Osteocyte (in vitro differentiated cells): ENCODE measurements at regions not wholly inside any gene's neighbourhood (a gene's known extent, or its start where the extent isn't known, plus 50 kb on each side); places are given as distances from the start of the nearest gene placed in this dataset.
A peak's percentile ranks its signal among the peaks of the same experiment; 100 is the strongest.

Experiments
- DNase-seq: peaks from one replicate; pipeline ENCODE4 v3.0.0; 2021; ENCODE audit warnings: mixed read lengths; ENCODE audit not compliant: unreplicated experiment; ENCODE audit errors: extremely low spot score
- H3K27ac Mint-ChIP-seq: one replicate; pipeline ENCODE4 v1.8.0; 2021; ENCODE audit warnings: mild to moderate bottlenecking, mixed read lengths; ENCODE audit not compliant: unreplicated experiment
- H3K27me3 Mint-ChIP-seq: one replicate; pipeline ENCODE4 v1.8.0; 2021; ENCODE audit warnings: mixed read lengths; ENCODE audit not compliant: unreplicated experiment
- H3K36me3 Mint-ChIP-seq: one replicate; pipeline ENCODE4 v1.8.0; 2021; ENCODE audit warnings: mixed read lengths; ENCODE audit not compliant: unreplicated experiment
- H3K4me1 Mint-ChIP-seq: one replicate; pipeline ENCODE4 v1.8.0; 2021; ENCODE audit warnings: mixed read lengths; ENCODE audit not compliant: unreplicated experiment
- H3K4me3 Mint-ChIP-seq: one replicate; pipeline ENCODE4 v1.8.0; 2021; ENCODE audit warnings: mild to moderate bottlenecking, moderate library complexity, mixed read lengths; ENCODE audit not compliant: unreplicated experiment
- H3K9me3 Mint-ChIP-seq: one replicate; pipeline ENCODE4 v1.8.0; 2021; ENCODE audit warnings: mixed read lengths; ENCODE audit not compliant: unreplicated experiment
- TF ChIP-seq, protein P1 (sequence below): fragments of 200-600 bp; sonication (generic); IDR thresholded peaks from 2 replicates; pipeline ENCODE4 v1.5.0; 2021; ENCODE audit warnings: antibody characterized with exemption, mild to moderate bottlenecking, moderate library complexity

DNA sequence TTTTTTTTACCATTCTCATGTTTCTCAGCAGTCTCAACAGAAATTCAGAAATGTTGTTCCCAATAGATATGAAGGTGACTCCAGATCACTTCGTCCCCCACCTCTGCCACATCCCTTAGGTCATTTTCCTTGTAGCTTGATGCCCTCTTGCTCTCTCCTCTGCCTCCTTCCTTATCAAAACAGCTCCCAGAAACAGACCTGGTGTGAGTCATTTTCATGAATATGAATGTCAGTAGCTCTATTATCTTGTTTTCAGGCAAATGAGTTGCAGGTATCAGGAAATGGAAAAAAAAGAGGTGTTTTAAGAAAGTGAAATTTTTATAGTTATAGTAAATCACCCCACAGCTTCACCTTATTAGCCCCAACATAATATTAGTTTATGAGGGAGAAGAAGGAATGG is 539.3 kb downstream of the SUCLA2 start:
- Mint-ChIP-seq H3K27ac (no peak overlapping the region), H3K4me1 (no peaks in the 10 kb centered on the region), H3K27me3 (no peaks in the 10 kb centered on the region), H3K9me3 (peaks cover 14% of the 10 kb centered on the region), H3K4me3 (no peak overlapping the region), H3K36me3 (no peaks in the 10 kb centered on the region)
- DNase-seq = no peak
- TF ChIP-seq, protein P1, sequence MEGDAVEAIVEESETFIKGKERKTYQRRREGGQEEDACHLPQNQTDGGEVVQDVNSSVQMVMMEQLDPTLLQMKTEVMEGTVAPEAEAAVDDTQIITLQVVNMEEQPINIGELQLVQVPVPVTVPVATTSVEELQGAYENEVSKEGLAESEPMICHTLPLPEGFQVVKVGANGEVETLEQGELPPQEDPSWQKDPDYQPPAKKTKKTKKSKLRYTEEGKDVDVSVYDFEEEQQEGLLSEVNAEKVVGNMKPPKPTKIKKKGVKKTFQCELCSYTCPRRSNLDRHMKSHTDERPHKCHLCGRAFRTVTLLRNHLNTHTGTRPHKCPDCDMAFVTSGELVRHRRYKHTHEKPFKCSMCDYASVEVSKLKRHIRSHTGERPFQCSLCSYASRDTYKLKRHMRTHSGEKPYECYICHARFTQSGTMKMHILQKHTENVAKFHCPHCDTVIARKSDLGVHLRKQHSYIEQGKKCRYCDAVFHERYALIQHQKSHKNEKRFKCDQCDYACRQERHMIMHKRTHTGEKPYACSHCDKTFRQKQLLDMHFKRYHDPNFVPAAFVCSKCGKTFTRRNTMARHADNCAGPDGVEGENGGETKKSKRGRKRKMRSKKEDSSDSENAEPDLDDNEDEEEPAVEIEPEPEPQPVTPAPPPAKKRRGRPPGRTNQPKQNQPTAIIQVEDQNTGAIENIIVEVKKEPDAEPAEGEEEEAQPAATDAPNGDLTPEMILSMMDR = no peak

DNA sequence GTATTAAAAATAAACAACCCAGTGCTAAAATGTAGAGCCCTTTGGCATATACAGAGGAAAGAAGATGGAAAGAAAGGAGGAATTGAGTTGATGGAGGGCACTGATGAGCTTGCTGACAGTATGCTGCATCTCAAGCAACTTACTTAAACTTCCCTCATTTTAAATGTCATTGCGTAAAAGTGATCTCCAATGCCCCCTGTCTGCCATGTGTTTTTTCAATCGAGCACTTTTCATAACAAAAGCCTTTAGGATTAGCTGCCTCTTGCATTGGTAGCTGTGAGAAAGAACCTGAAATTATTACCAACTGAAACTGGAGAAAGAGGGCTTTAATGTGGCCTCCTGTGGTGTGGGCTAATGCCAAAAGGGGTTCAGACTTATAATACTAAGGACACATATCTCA is 541.6 kb downstream of the SUCLA2 start:
- no peak for DNase-seq
- no peaks in the 10 kb centered on the region for H3K27me3 Mint-ChIP-seq
- H3K36me3 Mint-ChIP-seq = no peaks in the 10 kb centered on the region
- no peak overlapping the region for H3K4me3 Mint-ChIP-seq
- peaks cover 4% of the 10 kb centered on the region for H3K9me3 Mint-ChIP-seq
- no peak overlapping the region for H3K27ac Mint-ChIP-seq
- TF ChIP-seq, protein P1 = peak; percentile 30
- H3K4me1 Mint-ChIP-seq = no peaks in the 10 kb centered on the region

DNA sequence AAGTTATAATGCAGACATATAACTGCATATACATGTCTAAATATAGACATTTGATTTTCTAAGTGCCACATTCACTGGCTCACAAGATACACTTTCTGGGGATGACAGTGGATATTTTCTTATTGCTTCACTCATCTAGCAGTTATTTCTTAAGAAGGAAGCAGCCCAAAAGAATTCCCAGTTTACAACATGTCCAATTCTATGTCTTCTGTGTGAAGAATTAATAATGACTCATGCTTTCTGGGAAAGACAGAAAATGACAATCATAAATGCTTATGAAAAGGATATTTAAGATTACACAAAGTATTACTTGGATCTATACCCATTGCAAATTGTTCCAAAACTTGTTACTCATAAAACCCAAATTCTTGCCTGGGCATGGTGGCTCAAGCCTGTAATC is 543.4 kb downstream of the SUCLA2 start:
- no peak overlapping the region for H3K27ac Mint-ChIP-seq
- TF ChIP-seq, protein P1 = no peak
- no peaks in the 10 kb centered on the region for H3K4me1 Mint-ChIP-seq
- H3K4me3 Mint-ChIP-seq = no peak overlapping the region
- DNase-seq = no peak
- H3K36me3 Mint-ChIP-seq = no peaks in the 10 kb centered on the region
- no peaks in the 10 kb centered on the region for H3K27me3 Mint-ChIP-seq
- no peaks in the 10 kb centered on the region for H3K9me3 Mint-ChIP-seq

DNA sequence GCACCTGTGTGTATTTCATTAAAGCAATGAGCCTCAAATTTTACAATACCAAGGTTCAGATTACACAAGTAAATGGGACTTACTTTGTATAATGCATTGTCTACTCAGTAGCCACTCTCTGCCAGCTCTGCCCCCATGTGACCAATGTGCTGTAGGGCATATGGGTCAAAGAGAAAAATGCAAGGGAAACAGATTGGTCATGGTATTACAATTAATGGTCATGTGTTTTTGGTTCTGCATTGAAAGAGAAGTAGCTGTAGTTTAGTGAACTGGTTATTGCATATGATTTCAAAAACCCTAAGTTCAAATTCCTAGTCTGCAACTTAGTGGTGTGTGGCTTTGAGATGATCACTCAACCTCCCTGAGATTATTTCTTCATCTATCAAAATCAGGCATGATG is 545.4 kb downstream of the SUCLA2 start:
- no peaks in the 10 kb centered on the region for H3K36me3 Mint-ChIP-seq
- no peak for DNase-seq

DNA sequence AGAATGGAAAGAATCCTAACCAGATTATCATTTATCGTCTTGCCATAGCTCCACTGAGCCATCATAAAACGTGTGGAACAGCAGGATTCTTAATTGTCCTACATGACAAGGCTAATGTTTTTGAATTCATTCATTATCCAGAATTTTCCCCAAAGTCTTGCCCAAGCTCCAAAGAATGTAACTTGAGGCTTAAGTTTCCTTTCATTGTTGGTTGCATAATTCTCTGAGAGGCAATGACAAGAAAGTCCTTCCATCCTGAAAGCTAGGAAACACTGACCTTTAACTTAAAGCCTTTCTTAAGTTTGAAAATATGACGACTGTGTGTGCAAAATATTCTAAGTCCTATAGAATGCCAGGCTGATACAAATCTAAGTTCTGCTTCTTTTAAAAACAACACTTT is 546.1 kb downstream of the SUCLA2 start:
- Mint-ChIP-seq H3K36me3 (no peaks in the 10 kb centered on the region), H3K27me3 (no peaks in the 10 kb centered on the region), H3K4me3 (no peak overlapping the region), H3K9me3 (no peaks in the 10 kb centered on the region), H3K27ac (no peak overlapping the region), H3K4me1 (no peaks in the 10 kb centered on the region)
- DNase-seq = no peak
- TF ChIP-seq, protein P1 = no peak

More for the DNA sequence above, 545.4 kb downstream of the SUCLA2 start:
- Mint-ChIP-seq H3K27me3 (no peaks in the 10 kb centered on the region), H3K27ac (no peak overlapping the region), H3K4me3 (no peak overlapping the region), H3K4me1 (no peaks in the 10 kb centered on the region), H3K9me3 (no peaks in the 10 kb centered on the region)
- TF ChIP-seq, protein P1 = no peak
